ENCODE measurements at regions not wholly inside any gene's neighbourhood (a gene's known extent, or its start where the extent isn't known, plus 50 kb on each side); places are given as distances from the start of the nearest gene placed in this dataset.
"Not testable (repeated sequence)": the region's sequence is repeated elsewhere in the genome, so short reads cannot be mapped to it uniquely, and the experiment has no call there.

DNA sequence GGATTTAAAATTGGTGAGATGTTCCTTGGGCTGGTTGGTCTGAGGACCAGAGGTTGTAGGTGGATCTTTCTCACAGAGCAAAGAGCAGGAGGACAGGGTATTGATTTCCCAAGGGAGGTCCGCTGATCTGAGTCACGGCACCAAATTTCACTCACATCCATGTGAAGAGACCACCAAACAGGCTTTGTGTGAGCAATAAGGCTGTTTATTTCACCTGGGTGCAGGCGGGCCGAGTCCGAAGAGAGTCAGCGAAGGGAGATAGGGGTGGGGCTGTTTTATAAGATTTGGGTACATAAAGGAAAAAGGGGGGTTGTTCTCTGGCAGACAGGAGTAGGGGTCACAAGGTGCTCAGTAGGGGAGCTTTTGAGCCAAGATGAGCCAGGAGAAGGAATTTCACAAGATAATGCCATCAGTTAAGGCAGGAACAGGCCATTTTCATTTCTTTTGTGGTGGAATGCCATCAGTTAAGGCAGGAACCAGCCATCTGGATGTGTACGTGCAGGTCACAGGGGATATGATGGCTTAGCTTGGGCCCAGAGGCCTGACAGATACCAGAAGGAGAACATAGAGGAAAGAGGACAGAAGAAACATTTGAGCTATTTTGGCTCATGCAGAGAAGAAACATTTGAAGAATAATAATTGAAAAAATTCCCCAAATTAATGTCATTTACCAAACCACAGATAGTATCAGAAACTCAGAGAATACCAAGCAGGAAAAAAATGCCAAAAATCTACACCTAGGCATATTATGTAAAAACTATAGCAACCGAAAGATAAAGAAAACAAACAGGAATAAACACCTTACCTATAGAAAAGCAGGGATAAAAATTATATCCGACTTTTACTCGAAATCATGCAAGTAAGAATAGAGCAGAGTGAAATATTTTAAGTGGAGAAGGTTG lies 585.2 kb upstream of the MDGA2 start:
- DNase-seq (ENCODE audit: low spot score) = not testable (repeated sequence)

DNA sequence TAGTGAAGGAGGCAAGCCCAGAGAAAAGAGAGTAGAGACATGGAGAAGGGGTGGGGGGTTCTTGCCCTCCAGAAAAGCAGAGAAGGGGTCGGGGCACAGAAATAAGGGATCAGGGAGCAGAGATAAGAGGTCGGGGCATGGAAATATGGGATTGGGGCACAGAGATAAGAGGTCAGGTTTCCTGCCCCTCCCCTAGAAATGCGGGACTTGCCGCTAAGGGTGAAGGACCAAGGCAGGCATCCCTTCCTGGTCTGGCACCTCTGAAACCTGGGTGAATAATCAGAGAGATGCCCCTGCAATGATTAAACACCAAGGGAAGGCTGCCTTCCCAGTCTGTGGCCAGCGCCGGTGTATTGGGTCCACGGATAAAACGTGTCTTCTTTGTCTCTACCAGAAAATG lies 584.5 kb upstream of the MDGA2 start:
- DNase-seq (ENCODE audit: low spot score) = not testable (repeated sequence)

DNA sequence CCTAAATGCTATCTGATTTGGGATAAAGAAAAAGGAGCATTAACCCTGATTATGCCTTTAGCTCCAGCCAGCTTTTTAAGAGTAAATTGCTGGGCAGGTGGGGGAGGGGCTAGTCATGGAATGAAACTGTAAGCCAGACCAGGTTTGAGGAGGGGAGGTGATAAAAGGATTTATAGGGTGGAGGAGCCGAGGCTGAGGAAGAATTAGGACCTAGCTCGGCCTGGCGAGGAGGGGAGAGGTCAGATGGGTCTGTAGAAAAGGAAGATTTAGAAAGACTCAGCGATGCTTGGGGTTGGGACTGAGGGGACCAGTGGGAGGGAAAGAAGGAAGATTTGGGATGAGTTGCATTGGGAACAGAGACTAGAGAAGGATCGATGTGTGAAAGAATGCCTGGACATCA lies 583.8 kb upstream of the MDGA2 start:
- not testable (repeated sequence) for DNase-seq (ENCODE audit: low spot score)

DNA sequence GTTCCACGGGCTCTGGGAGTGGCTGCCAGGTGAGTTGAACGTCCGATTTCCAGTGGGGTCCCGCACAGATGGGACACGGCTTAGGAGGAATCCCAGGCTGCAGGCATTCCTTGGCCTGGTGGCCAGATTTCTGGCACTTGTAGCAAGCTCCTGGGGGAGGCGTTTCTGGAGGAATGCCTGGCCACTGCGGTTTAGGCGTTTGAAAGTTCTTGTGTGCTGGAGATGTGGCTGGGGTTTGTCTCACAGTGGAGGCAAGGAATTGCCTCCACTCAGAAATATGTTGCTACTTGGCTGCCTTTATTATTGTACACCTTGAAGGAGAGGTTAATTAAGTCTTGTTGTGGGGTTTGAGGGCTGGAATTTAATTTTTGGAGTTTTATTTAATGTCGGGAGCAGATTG lies 583.3 kb upstream of the MDGA2 start:
- not testable (repeated sequence) for DNase-seq (ENCODE audit: low spot score)

DNA sequence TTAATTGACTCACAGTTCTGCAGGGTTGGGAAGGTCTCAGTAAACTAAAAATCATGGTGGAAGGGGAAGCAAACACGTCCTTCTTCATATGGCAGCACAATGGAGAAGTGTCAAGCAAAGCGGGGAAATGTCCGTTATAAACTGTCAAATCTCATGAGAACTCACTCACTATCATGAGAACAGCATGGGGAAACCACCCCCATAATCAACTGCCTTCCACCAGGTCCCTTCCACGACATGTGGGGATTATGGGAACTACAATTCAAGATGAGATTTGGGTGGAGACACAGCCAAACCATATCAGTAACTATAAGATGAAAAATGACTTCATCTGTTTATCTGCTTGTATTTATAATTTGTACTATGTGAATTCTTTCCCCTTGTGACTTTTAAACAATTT lies 577.6 kb upstream of the MDGA2 start:
- no peak for DNase-seq (ENCODE audit: low spot score)

DNA sequence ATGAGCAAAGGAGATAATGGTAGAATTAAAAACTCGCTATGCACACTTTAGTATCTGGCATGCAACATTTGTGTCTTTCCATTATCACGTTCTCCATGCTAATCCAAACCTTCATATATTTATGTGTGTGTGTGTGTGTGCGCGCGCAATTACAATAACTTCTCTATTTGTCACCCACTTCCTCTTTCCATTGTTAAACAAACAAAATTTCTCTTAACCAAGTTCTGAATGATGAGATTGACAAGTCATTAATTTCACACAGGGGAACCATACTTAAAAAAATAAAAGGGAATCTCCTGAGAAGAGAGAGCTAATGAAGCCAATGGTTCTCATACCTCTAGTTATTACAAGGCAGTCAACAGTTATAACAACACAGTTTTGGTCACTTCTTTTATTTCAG lies 575.9 kb upstream of the MDGA2 start:
- DNase-seq (ENCODE audit: low spot score) = no peak

DNA sequence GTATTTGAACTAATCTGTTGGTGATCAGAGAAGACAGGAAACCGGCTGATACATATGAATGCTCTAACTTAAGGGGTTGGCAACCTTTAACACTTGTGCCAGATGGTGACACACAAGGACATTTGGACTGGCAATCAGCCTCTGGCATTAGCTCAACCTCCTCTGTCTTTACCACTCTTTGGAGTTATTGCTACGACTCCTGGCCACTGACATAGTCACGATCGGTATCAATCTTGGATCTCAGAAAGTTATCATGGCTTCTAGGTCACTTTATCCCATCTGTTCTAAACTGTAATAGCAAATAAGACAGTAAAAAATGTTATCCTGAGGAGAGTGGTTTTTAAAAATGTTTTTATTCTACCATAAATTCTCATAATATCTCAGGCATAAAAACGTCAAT lies 575.2 kb upstream of the MDGA2 start:
- no peak for DNase-seq (ENCODE audit: low spot score)

DNA sequence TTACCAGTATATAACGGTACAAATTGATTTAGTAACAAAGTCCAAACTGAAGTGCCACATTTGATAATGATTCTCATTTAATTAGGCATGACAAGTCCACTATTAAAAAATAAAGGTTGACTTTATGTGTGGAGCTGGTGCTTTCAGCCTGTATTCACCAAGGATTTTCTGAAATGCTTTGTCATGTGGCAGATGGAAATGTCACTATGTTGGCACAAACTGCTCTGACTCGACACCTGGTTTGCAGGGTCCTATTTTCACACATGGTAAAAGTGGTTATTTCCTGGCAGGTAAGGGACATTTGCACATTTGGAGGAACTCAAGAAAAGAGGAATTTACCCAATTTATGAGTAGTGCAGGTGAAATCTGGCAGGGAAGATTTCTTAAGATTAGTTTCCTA lies 572.6 kb upstream of the MDGA2 start:
- no peak for DNase-seq (ENCODE audit: low spot score)

DNA sequence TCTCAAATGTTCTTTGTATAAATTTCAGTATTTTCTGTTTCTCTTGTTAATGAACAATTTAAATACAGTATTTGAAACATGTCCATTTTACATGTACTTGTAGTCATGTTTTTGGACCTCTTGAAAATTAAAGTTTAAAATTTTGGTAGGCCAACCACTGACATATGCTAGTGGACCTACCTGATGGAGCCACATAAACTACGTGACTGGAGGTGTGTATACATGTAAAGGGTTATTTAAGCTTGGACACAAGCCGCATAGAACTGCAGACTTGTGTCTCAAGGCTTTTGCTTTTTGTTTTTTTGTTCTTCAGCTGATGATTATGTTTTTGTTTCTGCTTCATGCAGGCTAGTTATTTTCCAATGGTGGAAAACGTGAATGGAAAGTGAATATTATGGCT lies 568.5 kb upstream of the MDGA2 start:
- DNase-seq (ENCODE audit: low spot score) = no peak

DNA sequence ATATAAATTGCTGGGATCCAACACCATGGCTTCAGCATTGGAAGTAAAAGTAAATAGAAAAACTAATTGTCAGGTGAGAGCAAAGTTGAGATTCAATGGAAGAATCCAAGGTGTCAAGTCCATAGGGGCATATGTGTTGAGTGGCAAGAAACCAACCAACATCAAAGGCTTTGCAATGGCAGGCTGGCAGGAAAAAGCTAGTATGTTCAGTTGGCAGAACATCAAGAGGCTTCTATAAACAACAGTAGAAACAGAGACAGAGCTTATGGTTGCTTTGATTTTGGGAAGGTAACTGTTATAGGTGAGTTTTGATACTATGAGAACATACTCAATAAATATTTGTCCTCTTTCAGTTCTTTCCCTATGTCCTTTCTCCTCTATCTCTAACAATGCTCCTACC lies 553.7 kb upstream of the MDGA2 start:
- DNase-seq (ENCODE audit: low spot score) = no peak

DNA sequence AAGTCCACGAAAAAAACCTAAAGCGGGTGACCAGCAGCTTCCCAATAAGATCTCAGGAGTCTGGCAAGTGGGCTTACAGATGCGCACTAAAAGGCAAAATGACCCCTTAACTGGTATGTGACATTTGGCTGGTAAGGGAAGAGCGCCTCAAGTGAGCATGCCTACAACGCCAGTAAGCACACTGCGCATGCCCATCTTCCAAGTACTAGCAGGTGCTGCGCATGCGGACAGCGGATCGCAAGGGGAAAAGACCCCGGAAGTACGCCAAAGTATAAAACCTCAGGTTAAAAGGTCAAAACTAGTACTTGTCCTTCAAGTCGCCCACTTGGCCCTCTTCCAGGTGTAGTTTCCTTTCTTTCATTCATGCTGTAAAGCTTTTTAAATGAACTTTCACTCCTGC lies 518.5 kb upstream of the MDGA2 start:
- no peak for DNase-seq (ENCODE audit: low spot score)

DNA sequence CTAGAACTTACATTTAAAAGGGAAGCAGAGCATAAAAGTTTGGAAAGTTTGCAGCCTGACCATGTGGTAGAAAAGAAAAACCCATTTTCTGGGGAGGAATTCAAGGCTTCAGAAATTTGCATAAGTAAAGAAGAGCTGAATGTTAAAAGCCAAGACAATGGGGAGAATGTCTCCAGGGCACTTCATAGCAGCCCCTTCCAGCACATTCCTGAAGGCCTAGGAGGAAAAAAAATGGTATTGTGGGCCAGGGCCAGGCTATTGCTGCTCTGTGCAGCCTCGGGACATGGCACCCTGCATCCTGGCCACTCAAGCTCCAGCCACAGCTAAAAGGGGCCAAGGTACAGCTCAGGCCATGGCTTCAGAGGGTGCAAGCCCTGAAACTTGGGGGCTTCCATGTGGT lies 474.2 kb upstream of the MDGA2 start:
- not testable (repeated sequence) for DNase-seq (ENCODE audit: low spot score)

DNA sequence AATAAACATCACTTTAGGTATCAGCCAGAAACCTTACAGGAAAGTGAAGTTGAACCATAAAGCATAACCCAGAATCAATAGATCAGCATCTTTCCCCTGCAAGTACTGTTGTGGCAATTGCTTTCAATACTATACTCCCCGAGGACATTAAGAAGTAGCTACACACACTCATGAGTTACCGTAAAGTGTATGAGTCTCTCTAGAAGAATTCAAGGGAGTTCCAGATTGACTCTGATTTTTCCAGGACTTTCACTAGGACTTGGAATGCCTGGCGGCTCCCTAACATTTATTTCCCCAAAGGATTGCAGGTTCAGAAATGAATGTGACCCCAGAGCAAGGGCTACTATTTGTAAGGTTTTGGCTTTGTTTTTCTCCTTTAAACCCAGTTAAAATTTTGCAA lies 465.4 kb upstream of the MDGA2 start:
- no peak for DNase-seq (ENCODE audit: low spot score)

DNA sequence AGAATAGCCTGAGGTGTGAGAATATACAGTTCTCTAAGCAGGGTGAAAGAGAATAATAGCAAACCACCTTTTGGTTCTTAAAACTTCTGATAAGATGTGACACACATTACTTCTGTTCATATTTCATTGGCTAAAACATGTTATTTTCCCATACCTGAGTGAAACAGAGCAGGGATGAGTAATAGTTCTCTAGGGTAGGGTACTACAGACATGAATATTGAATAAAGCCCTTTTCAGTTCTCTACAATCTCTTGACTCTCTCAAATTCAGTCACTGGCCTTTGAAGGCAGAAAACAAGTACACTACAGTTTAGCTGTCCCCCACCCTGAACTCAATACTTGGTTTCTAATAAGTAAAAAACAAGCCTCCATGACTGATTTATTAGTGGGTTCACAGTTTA lies 454.1 kb upstream of the MDGA2 start:
- DNase-seq (ENCODE audit: low spot score) = no peak

DNA sequence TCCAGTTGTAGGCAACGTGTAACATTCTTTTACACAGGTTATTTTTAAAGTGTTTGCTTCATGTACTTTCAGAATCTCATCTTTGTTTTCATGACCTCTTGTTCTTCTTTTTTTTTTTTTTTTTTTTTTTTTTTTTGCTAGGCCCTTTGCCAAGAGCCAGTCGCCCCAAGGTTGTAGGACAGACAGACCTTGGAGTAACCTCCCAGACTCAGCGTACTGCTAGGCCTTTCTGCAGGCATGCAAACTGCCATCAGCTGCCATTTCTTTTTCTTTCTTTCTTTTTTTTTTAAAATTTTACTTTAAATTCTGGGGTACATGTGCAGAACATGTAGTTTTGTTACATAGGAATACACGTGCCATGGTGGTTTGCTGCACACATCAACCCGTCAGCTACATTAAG lies 452.3 kb upstream of the MDGA2 start:
- DNase-seq (ENCODE audit: low spot score) = no peak

DNA sequence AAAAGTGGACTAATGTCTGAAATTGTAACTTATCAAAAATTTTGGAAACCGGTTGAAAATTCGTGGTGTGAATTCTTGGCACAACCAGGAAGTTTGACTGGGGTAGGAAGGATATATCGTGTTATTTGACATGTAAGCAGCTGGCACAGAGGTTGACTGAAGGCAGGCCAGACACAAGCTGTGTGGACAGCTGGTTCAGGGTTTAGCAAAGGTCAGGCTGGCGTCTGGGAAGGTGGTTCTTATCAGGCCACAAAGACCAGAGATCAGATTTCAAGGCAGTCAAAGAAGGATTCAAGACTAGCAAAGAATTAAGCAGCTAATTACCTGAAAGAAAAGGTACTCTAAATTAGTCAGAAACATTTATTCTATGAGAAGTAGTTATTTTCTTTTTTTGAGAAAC lies 450.2 kb upstream of the MDGA2 start:
- no peak for DNase-seq (ENCODE audit: low spot score)

DNA sequence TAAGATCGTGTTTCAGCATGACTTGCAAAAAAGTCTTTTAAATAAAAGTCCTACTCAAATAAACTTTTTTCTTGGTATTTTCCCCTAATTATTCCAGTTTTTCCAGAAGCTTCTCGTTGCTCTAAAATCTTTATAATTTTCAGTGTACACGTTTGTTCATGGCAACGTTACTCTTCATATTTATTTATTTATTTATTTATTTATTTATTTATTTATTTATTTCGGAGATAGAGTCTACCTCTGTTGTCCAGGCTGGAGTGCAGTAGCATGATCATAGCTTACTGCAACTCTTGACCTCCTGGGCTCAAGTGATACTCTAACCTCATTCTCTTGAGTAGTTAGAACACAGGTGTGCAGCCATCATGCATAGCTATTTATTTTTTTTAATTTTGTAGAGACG lies 438.3 kb upstream of the MDGA2 start:
- DNase-seq (ENCODE audit: low spot score) = no peak

DNA sequence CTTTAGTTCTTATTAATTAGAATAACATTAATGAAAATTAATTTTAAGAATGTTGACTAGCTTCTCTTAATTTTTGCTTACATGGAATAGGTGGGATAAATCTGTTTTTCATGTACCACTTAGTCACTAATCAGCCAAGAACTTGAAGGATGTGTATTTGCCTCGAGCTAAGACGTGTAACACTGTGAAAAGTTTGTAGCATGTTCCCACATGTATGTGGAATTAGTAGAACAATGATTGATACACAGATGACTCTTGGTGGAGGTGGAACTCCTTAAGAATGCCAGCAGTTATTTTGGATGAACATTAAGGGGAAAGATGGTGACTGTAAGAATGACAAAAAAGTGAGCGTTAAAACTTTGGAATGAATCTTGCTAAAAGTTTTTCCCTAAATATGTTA lies 435.7 kb upstream of the MDGA2 start:
- no peak for DNase-seq (ENCODE audit: low spot score)

DNA sequence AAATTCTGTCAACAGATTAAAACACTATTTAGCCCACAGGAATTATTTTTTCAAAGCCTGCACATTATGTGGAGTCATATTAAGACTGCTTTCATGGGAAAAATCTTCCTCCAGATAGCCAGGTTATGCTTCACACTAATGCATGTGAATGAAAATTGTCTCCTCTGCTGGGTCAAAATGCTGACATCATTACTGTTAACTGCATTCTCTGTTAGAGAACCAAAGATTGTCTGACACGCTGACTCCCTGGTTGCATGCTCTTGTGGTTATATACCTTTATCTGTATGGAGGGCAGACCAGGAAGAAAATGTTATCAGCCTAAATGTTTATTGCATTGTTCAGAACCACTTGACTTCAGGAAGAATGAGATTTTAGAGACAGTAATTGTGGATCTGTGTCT lies 432.2 kb upstream of the MDGA2 start:
- no peak for DNase-seq (ENCODE audit: low spot score)

DNA sequence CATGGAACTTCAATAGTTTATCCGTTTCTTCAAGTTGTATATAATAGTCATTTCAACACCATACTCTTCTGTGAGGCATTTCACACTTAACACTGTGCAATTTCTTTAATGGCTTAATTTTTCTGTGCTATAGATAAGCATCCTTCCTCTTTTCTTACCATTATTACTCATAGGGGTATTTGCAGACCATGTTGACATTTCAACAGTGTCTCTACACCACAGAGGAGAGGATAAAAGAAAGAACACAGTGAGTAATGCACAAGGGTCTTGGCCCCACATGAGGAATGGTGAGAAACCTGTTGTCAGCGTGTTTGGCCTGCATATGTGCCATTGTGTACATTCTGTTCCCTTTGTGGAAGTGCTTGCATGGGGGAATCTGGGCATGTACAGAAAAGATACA lies 421.5 kb upstream of the MDGA2 start:
- no peak for DNase-seq (ENCODE audit: low spot score)

DNA sequence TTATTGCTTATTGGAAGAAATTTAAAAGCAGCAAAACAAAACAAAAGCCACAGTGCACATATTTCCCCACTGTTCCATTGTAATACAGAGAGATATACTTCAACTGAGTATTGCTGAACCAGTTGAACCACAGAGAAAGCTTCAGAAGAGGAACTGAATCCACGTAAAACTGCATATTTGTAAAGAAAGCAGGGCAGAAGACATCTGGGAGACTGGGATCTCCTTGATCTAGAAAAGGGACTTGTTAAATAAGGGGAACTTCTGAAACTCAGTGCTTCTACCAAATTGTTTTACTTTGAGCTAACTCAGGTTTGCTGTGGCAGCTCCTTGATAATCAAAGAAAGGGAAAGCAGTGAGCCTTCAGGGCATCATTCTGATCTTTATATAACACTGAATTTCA lies 411.1 kb upstream of the MDGA2 start:
- no peak for DNase-seq (ENCODE audit: low spot score)

DNA sequence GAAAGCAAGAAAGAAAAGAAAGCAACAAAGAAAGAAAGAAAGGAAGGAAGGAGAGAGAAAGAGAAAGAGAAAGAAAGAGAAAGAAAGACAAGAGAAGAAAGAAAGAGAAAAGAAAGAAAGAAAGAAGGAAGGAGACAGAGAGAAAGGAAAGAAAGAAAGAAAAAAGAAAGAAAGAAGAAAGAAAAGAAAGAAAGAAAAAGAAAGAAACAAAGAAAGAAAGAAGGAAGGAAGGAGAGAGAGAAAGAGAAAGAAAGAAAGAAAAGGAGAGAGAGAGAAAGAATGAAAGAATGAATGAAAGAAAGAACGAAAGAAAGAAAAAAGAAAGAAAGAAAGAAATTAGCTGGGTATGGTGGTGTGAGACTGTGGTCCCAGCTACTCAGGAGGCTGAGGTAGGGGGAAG lies 400.1 kb upstream of the MDGA2 start:
- DNase-seq (ENCODE audit: low spot score) = no peak

DNA sequence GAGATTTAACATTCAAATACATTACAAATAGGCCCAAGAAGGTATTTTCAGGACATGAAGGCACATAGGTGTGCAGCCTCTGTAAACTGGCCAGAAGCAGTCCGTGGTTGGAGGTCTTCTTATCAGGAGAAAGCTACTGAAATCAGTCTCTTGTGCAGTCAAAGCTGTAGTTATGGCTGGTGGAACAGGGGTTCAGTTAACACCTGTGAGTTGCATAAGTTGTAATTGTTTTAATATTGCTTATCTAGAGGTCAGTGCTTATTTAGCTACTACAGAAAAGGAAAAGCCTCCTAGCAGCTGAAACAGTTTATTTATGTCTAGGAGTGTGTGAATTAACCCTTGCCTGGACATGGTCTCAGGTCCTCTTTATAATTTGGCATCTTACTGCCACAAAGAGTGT lies 377.6 kb upstream of the MDGA2 start:
- DNase-seq (ENCODE audit: low spot score) = no peak

DNA sequence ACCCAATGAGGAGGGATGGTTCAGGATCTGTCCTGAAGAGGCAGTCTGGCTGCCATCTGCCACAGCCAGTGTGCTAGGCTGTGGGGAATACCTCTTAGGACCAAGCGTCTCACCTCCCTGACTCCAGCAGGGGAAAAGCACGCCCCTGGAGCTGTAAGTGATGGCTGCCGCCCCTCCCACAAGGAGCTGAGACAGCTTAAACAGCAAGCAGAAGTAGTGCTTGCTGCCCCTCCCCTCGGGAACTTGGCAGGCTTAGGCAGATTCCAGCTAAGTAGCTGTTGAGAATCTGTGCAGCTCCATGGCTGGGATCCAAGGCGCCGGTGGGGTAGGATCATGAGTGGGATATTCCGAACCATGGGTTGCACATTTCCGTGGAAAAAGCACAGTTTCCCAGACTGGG lies 360.4 kb upstream of the MDGA2 start:
- no peak for DNase-seq (ENCODE audit: low spot score)
